ENCODE measurements at regions not wholly inside any gene's neighbourhood (a gene's known extent, or its start where the extent isn't known, plus 50 kb on each side); places are given as distances from the start of the nearest gene placed in this dataset.

- TF ChIP-seq CTCF (IDR thresholded peaks at IDR 0.05): no peak
- TF ChIP-seq EZH2 (IDR thresholded peaks at IDR 0.05; ENCODE audit: borderline replicate concordance, insufficient read depth, low read depth, low read length, poor library complexity, severe bottlenecking): no peak
Observed at GRCh38 chr6:133088931-133089695, 152.0 kb upstream of the EYA4 start.
